ENCODE measurements at regions not wholly inside any gene's neighbourhood (a gene's known extent, or its start where the extent isn't known, plus 50 kb on each side); places are given as distances from the start of the nearest gene placed in this dataset.

- DNase-seq (ENCODE audit: low read depth) = no peak
These were observed 108.8 kb upstream of the IRF2BP2 start for GRCh38 chr1:234718496-234719453.

- DNase-seq (ENCODE audit: low read depth) = no peak
These were observed 107.0 kb upstream of the IRF2BP2 start for GRCh38 chr1:234716908-234717375.

DNA sequence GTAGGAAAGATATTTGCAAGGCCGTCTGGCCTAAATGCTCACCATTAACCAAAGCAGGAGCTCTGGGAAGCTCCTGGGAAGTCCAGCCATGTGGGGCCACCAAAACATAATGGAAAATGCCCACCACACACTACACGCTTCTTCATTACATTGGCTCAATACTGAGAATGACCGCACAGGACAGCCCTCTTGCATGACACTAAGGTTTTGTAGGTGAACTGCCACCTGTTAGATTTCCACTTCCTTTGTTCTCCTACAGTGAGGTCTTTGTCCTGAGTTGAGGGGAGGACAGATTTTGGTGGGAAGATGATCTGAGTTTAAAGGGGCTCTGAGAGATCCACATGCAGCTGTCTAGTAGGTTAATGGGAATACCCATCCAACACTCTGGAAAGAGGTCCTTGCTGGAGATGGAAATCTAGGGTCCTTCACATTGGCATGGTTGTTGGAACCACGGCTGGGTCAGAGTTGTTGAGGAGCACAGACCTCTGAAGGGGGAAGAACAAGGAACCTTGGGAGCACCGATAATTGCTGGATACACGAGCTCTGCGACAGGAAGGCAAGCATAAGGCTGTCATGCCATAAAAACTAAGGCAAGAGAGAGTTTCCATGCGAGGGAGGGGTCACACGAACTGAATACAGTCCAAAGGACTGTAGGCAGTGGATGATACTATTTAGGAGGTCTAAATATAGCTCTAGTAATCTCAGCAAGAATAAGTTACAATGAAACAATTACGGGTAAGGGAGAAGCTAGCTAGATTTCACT is 105.5 kb upstream of the IRF2BP2 start:
- DNase-seq (ENCODE audit: low read depth) = no peak

GRCh38 chr1:234713859-234714258 is 103.9 kb upstream of the IRF2BP2 start:
- DNase-seq (ENCODE audit: low read depth) = no peak

DNA sequence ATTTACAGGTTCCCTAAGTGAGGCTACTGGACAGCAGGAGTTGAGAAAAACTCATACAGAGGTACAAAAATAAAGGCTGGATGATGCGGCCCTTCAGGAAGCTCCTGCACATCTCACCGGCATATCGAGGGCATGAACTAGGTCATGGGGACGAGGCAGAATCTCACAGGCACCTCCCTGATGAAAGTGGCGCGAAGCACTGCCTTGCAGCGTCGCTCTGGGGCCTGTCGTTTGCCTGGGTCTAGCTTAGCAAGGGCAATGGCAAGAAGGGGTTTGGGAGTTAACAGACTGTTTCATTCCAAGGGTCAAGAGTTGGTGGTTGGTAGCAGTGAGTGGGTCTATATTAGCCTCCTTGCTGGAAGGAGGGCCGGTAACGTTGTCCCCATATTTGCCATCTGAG is 103.5 kb upstream of the IRF2BP2 start:
- DNase-seq (ENCODE audit: low read depth) = no peak

DNA sequence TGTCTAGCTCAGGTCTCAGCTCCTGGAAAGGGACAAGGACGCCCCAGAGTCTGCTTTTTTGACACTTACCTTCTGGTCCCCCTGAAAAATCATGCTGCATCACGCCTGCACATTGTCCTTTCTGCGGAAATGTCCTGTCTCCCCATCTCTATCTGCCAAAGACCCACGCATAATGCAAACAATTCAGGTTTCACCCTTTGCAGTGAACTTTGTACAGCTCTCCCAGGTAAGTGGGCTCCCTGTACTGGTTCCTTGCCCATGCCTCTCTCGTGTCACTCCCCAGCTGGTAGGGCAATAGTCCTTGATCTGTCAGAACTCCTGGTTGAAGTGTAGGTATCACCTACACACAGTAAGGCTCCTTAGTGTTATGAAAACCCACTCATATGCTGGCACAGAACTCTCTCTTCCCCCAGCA is 102.9 kb upstream of the IRF2BP2 start:
- no peak for DNase-seq (ENCODE audit: low read depth)

GRCh38 chr1:234710936-234711724 is 101.2 kb upstream of the IRF2BP2 start:
- no peak for DNase-seq (ENCODE audit: low read depth)

GRCh38 chr1:234710381-234710780 is 100.4 kb upstream of the IRF2BP2 start:
- DNase-seq (ENCODE audit: low read depth) = no peak

GRCh38 chr1:234709473-234710228 is 99.7 kb upstream of the IRF2BP2 start:
- DNase-seq (ENCODE audit: low read depth) = no peak

GRCh38 chr1:234708700-234709395 is 98.9 kb upstream of the IRF2BP2 start:
- DNase-seq (ENCODE audit: low read depth) = no peak

- DNase-seq (ENCODE audit: low read depth) = no peak
These were observed 97.7 kb upstream of the IRF2BP2 start for GRCh38 chr1:234707641-234708040.

DNA sequence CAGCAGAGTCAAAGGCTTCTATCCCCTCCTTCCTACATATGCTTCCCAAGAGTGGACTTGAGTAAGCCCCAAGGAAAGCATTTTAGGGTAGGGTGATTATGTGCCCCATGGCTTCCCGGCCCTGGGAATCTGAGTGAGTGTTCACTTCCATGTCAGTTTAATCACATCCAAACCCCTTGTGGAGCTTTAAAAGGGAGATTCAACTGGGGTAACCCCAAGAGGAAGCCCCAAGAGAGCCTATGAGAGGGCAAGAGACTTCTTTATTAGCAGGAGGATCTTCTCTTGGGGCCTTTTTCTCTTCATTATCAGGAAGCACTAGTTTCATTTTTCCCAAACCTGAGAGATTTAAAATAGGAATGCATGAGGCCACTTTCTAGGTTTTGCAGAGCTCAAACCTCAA is 97.0 kb upstream of the IRF2BP2 start:
- DNase-seq (ENCODE audit: low read depth) = no peak

DNA sequence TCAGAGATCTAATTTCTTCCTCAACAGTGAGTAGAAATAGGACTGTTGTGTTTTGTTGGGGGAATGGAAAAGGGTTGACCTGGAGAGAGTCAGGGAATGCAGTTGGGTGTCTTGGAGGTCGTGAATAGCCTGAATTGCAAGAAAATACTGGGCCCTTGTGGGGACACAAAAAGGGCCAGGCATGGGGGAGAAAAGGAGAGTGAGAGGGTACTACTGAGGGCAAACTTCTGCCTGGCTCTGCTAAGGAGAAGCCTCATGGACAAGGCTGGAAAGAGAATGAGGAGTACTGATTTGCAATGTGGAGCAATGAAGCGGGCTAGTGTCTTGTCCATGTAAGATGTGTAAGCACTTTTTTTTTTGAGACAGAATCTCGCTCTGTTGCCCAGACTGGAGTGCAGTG is 96.2 kb upstream of the IRF2BP2 start:
- no peak for DNase-seq (ENCODE audit: low read depth)

GRCh38 chr1:234705615-234706014 is 95.6 kb upstream of the IRF2BP2 start:
- no peak for DNase-seq (ENCODE audit: low read depth)

- DNase-seq (ENCODE audit: low read depth) = no peak
These were observed 94.3 kb upstream of the IRF2BP2 start for GRCh38 chr1:234704106-234704887.

- DNase-seq (ENCODE audit: low read depth) = no peak
These were observed 92.5 kb upstream of the IRF2BP2 start for GRCh38 chr1:234702342-234703000.

DNA sequence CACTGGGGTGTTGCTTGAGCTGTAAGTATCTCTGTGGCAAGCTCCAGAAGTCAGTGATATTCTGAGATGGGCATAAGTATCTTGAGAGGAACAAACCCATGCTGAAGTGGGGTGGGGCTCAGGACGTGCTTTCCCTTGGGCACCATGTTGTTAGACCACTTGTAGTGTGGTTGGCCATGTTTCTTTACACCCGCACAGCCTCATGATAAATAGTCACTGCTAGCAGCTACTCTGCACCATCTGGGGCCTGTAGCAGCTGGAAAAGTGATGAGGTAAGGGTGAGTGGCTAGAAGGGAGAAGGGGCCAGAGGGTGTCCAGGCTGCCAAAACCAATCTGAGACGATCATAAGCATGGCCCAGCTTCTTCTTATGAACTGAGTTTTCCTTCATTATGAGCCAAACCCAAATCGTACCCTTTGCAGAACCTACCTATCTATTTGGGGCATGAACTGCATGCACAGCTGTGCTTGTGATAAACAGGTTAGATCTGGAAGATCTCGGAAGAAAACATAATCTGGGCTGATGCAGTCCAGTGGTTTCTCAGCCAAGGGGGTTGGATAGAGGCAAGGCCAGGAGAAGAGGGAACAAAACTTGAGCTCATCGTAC is 91.9 kb upstream of the IRF2BP2 start:
- no peak for DNase-seq (ENCODE audit: low read depth)

DNA sequence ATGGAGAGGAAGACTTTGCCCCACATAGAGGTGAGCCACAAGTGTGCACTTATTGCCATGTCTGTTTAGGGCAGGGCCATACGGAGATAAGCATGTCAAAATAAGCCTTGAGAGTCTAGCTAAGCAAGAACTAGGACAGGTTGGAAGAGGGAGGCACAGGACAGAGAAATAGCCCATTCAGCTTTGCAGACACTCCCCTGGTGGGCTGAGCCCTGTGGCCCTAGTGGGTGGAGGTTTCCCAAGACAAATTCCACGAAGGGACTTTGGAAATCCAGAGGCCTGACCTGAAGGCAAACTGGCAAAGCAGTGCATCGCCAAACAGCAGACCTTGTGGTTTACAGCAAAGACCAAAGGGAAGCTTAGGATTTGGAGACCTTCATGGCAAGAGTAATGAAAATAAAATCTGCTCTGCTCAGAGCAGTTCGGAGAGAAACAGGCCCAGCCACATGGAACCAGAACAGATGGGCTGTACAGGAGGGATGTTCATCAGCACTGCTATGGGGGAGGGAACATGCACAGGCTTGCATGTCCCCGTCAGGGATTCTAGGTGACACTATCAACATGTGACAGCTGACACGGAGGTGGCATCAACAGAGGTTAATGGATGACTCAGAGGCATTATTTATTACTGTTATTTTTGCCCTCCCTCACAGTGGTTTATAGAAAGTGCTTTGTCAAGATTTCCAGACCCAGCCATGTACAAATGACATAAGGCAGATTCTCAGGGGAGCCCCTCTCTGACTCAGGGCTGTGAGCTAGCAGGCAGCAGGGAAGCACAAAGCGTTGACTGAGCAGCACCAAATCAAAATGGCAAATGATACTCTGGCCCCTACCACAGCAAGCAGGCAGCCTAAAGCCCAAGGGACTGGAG is 90.1 kb upstream of the IRF2BP2 start:
- no peak for DNase-seq (ENCODE audit: low read depth)

Measured in stimulated activated CD8-positive, alpha-beta memory T cell treated with anti-CD3 and anti-CD28 coated beads, Interleukin-12 subunit alpha, Interleukin-12 subunit beta, amount 100 ng/mL, for 4 hours (primary cell).